ENCODE measurements at regions not wholly inside any gene's neighbourhood (a gene's known extent, or its start where the extent isn't known, plus 50 kb on each side); places are given as distances from the start of the nearest gene placed in this dataset.

- 0% methylated on average over 1 of the region's 1 CpG for WGBS (ENCODE audit: insufficient coverage, insufficient replicate concordance, low lambda C conversion rate, missing lambda C conversion rate)
- ATAC-seq (no peak), DNase-seq (ENCODE audit: low read depth, low spot score) (no peak), FAIRE-seq (no peak)
- no peaks in the 10 kb centered on the region for H4K20me1 ChIP-seq (ENCODE audit: control insufficient read depth, insufficient read depth)
- CTCF ChIA-PET = no interaction called here
- H3K4me2 ChIP-seq (ENCODE audit: control insufficient read depth, insufficient read depth) = no peak overlapping the region
- H3K9me3 ChIP-seq (replicated peaks; ENCODE audit: control insufficient read depth, insufficient read depth, low read length) = no peaks in the 10 kb centered on the region
- RAD21 ChIA-PET (ENCODE audit: unreplicated experiment) = no interaction called here
- in situ Hi-C loops (cut with MboI) (no loop called here), intact Hi-C loops (cut with micrococcal nuclease; ENCODE audit: unreplicated experiment) (no loop called here)
- no peak overlapping the region for H3K4me3 ChIP-seq
- no TSS peak for BruUV-seq (replicated peaks)
- SMC1A ChIA-PET (ENCODE audit: uncharacterized antibody, unreplicated experiment) = no interaction called here
- no peak overlapping the region for H3K9ac ChIP-seq (ENCODE audit: control insufficient read depth, insufficient read depth, low read length)
- H3K36me3 ChIP-seq (ENCODE audit: control insufficient read depth in 2 of 2, insufficient read depth in 2 of 2, low read length in 1 of 2) = no peaks in the 10 kb centered on the region
- H3K27ac ChIP-seq (ENCODE audit: control insufficient read depth, insufficient read depth) = no peak overlapping the region
- no peaks in the 10 kb centered on the region for H3K79me2 ChIP-seq (ENCODE audit: control insufficient read depth, insufficient read depth, low read length)
- no peaks in the 10 kb centered on the region; a peak in 1 of 4 replicates for H3K27me3 ChIP-seq (replicated peaks in 1 of 2; ENCODE audit: control insufficient read depth in 2 of 2, insufficient read depth in 2 of 2, low read length in 1 of 2)
- POLR2A ChIA-PET = no interaction called here
- no peak overlapping the region for H2AFZ ChIP-seq (ENCODE audit: control insufficient read depth, low read depth, low read length)
- no peak for TF ChIP-seq IKZF2 (IDR thresholded peaks at IDR 0.05)
- no peak for TF ChIP-seq RB1 (IDR thresholded peaks at IDR 0.05; ENCODE audit: borderline replicate concordance)
- no peak for TF ChIP-seq ZNF384 (IDR thresholded peaks at IDR 0.05; ENCODE audit: borderline replicate concordance, low read depth, low read length)
- no peak for TF ChIP-seq PAX5 (IDR thresholded peaks at IDR 0.05; ENCODE audit: borderline replicate concordance, low read depth, low read length)
- no peak for TF ChIP-seq HCFC1 (IDR thresholded peaks at IDR 0.05; ENCODE audit: low read length)
- TF ChIP-seq NR2F1 (conservative IDR thresholded peaks at IDR 0.05) = no peak
- TF ChIP-seq EED (IDR thresholded peaks at IDR 0.05; ENCODE audit: low read depth) = no peak
- no peak for TF ChIP-seq SUPT20H (IDR thresholded peaks at IDR 0.05; ENCODE audit: borderline replicate concordance, control insufficient read depth, low read depth, low read length)
- no peak for TF ChIP-seq IRF4 (IDR thresholded peaks at IDR 0.05; ENCODE audit: low read depth, low read length)
- TF ChIP-seq USF2 (IDR thresholded peaks at IDR 0.05; ENCODE audit: borderline replicate concordance, low read depth, low read length) = no peak
- TF ChIP-seq ZBTB33 (IDR thresholded peaks at IDR 0.05) = no peak
- no peak for TF ChIP-seq USF1 (IDR thresholded peaks at IDR 0.05; ENCODE audit: borderline replicate concordance, extremely low read length, insufficient read depth, low read depth, low read length)
- no peak for TF ChIP-seq SREBF2 (IDR thresholded peaks at IDR 0.05; ENCODE audit: low read length)
- H3K4me1 ChIP-seq (ENCODE audit: control insufficient read depth, insufficient read depth, low read length) = no peaks in the 10 kb centered on the region
Measured at GRCh38 chr6:17004269-17004668, 97.6 kb upstream of the STMND1 start.
